Medulla oblongata (tissue), 1 donor: ENCODE measurements at regions not wholly inside any gene's neighbourhood (a gene's known extent, or its start where the extent isn't known, plus 50 kb on each side); places are given as distances from the start of the nearest gene placed in this dataset.
A peak's percentile ranks its signal among the peaks of the same experiment; 100 is the strongest.

ENCODE experiments used
- DNase-seq: peaks from one replicate; pipeline ENCODE4 v3.0.0-alpha.2; 2015; ENCODE audit errors: extremely low spot score

DNA sequence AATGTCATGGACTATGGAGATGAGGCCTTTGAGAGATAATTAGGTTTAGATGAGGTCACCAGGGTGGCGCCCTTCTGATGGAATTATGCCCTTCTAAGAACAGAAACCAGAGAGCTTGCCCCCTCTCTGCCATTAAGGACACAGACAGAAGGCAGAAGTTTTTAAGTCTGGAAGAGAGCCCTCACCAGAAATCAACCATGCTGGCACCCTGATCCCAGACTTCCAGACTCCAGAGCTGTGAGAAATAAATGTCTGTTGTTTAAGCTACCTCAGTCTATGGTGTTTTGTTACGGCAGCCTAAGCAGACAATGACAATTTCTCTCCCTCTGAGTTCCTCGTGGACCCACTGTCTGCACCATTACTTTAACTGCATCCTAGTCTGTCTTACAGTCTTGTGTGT is 382.0 kb downstream of the GXYLT1 start:
- no peak for DNase-seq

- DNase-seq = no peak
Observed at GRCh38 chr12:41745593-41745992, 399.1 kb downstream of the GXYLT1 start.

- no peak for DNase-seq
Observed at GRCh38 chr12:41743835-41744234, 400.8 kb downstream of the GXYLT1 start.

DNA sequence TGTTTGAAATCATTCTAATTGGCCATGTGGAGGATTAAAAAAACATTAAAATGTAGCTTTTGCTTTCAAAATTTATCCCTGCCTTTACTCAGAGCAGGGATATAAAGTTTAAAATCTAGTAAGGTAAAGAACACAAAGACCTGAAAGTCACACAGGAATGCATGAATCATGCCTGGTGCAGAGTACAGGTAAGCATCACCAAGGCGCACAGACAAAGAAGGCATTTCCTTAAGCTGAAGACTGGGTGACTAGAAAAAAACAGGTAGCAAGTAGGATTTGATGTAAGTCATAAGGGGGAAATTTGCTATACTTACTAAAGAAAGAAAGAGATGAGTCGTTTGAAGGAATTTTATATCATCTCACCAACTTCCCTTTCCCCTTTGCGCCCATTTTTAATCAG is 405.6 kb downstream of the GXYLT1 start:
- no peak for DNase-seq

- DNase-seq = no peak
Observed at GRCh38 chr12:41737423-41737822, 407.3 kb downstream of the GXYLT1 start.

- no peak for DNase-seq
Observed at GRCh38 chr12:41736436-41736835, 408.2 kb downstream of the GXYLT1 start.

GRCh38 chr12:41731691-41732090 is 413.0 kb downstream of the GXYLT1 start:
- no peak for DNase-seq

- DNase-seq = no peak
Observed at GRCh38 chr12:41731061-41731460, 413.6 kb downstream of the GXYLT1 start.

GRCh38 chr12:41724216-41724615 is 420.5 kb downstream of the GXYLT1 start:
- DNase-seq = no peak

- DNase-seq = no peak
Observed at GRCh38 chr12:41719214-41719613, 425.5 kb downstream of the GXYLT1 start.

- DNase-seq = no peak
Observed at GRCh38 chr12:41715256-41715655, 429.4 kb downstream of the GXYLT1 start.

DNA sequence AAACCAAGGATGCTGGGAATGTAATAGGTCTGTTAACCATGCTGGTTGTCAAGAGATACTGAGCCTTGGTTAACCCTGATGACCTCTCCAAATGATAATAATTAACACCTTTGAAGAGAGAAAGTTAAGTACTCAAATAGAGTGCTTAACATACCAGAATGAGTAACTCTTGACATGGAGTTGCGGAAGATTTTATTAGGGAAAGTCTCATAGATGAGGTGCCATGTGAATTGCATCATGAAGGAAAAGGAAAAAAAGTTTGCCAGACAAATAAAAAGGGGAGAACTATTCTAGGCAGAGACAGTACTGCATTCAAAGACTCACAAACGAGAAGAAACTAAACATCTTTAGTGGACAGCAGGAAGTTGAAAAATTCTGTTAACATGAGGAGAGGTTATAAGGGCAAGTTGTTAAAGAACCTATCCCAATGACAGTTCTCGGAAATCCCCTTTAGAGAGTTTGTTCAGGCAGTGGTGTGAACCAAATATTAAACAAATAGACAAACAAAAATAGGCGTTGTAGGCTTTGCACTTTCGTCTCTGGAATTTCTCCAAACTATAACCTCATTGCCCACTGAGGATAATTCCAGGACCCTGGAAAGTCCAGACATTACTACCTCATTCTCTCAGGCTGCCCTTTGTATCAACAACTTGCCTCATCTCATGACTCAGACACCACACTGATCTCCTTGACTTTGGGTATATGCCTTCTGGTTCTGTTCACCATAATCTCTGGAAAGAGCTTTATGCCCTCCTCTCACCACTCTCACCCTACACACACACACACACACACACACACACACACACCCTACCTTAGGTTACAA is 435.0 kb downstream of the GXYLT1 start:
- DNase-seq = no peak

DNA sequence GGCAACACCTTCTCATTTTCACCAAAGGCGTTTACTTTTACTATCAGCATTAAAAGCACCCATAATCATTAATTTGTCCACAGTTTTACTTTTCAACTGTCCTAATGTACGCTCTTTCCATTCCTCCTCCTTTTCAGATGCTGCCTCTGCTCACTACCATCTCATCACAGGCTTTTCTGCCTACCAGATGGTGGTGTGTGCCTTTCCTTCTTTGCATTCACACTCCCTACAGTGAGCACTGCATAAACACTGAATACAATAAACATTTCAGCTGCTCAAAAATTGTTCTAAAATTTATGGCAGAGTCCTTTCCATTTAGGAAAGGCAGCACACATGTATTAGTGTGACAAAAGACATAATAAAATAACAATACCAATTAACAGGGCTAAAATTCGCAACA is 435.7 kb downstream of the GXYLT1 start:
- no peak for DNase-seq

DNA sequence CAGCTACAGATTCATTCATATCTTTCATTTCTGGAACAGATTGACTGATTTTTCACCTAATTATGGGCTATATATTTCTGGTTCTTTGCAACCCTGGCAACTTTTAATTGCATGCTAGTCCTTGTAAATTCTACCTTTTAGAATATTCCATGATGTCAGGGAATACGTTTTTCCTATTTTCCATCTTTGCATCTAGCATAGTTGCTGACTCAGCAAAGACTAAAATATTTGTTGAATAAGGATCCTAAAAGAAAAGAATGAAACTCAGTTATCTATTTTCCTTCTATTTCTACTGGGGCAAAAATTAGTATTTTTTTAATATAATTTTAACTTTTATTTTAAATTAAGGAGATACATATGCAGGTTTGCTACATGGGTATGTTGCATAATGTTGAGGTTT is 438.3 kb downstream of the GXYLT1 start:
- no peak for DNase-seq

GRCh38 chr12:41701943-41702601 is 442.6 kb downstream of the GXYLT1 start:
- DNase-seq = no peak

DNA sequence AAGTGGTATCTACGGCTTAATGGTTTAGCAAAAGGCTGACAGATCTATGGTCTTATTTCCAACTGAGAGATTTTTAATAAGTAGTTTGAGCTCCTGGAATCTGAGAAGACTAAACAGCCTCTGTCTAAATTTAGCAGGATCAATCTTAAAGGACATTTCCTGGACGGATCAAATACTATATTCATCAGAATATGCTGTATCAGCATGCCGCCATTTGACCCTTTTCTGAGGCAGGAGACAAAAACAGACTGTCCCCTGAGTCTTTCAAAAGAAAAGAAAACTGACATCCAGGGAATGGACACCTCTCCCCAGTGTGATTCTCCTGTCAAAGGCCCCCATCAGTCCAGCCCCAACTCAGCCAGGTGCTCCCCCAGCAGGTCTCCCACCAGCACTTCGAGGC is 443.7 kb downstream of the GXYLT1 start:
- no peak for DNase-seq

GRCh38 chr12:41699658-41700057 is 445.0 kb downstream of the GXYLT1 start:
- DNase-seq = no peak

GRCh38 chr12:41697161-41697560 is 447.5 kb downstream of the GXYLT1 start:
- peak; percentile 6 for DNase-seq

DNA sequence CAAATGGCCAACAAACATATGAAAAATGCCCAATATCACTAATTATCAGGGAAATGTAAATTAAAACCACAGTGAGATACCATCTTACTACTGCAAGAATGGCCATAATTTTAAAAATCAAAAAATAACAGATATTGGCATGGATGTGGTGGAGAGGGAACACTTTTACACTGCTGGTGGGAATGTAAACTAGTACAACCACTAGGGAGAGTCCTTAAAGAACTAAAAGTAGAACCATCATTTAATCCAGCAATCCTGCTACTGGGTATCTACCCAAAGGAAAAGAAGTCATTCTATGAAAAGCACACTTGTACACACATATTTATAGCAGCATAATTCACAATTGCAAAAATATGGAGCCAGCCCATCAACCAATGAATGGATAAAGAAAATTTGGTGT is 459.7 kb downstream of the GXYLT1 start:
- peak; percentile 10 for DNase-seq

GRCh38 chr12:41683513-41684240 is 461.0 kb downstream of the GXYLT1 start:
- no peak for DNase-seq

DNA sequence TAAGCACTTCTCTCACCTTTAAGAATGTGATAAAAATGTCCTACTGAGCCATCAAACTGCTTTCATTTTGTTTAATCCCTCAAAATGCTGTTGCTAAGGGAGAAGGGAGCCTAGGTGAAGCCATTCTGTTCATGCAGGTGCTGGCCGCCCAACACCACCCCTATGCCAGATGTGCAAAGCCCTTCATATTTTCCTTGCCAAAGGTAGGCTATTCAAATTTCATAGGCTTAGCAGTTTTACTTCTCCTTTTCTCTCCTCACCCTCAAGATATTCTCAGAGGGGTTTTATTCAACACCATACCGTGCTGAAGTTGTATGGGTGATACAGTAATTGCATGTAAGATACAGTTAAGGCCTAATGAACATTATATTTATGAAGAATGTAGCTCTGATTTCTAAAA is 461.7 kb downstream of the GXYLT1 start:
- DNase-seq = no peak

GRCh38 chr12:41681898-41682297 is 462.8 kb downstream of the GXYLT1 start:
- no peak for DNase-seq

GRCh38 chr12:41680155-41680554 is 464.5 kb downstream of the GXYLT1 start:
- no peak for DNase-seq
